ENCODE measurements at regions not wholly inside any gene's neighbourhood (a gene's known extent, or its start where the extent isn't known, plus 50 kb on each side); places are given as distances from the start of the nearest gene placed in this dataset.

GRCh38 chr5:103783669-103784068 is 221.1 kb upstream of the NUDT12 start:
- no peak overlapping the region for H3K9ac ChIP-seq (ENCODE audit: low read length)
- no peaks in the 10 kb centered on the region for H3K27me3 ChIP-seq (ENCODE audit: low read depth, low read length)
- no peaks in the 10 kb centered on the region for H4K20me1 ChIP-seq (ENCODE audit: insufficient read depth, low read length)
- H3K4me2 ChIP-seq (ENCODE audit: low read length) = no peak overlapping the region
- H3K4me3 ChIP-seq (ENCODE audit: low read length) = no peak overlapping the region
- no peaks in the 10 kb centered on the region for H3K79me2 ChIP-seq (ENCODE audit: low read length)
- no peaks in the 10 kb centered on the region for H3K36me3 ChIP-seq (replicated peaks; ENCODE audit: low read depth, low read length)
- H3K9me3 ChIP-seq (ENCODE audit: insufficient read depth, low read length) = no peaks in the 10 kb centered on the region
- TF ChIP-seq EZH2phosphoT487 (IDR thresholded peaks at IDR 0.05; ENCODE audit: low read depth) = no peak
- no peak for TF ChIP-seq CTCF (IDR thresholded peaks at IDR 0.05; ENCODE audit: low read depth, low read length)
- no peaks in the 10 kb centered on the region for H3K4me1 ChIP-seq (ENCODE audit: low read length)
- H3K27ac ChIP-seq (ENCODE audit: low read length) = no peak overlapping the region
- H2AFZ ChIP-seq (ENCODE audit: low read depth, low read length) = no peak overlapping the region

- H3K27ac ChIP-seq (ENCODE audit: low read length) = no peak overlapping the region
- no peak for TF ChIP-seq EZH2phosphoT487 (IDR thresholded peaks at IDR 0.05; ENCODE audit: low read depth)
- no peaks in the 10 kb centered on the region for H3K27me3 ChIP-seq (ENCODE audit: low read depth, low read length)
- no peaks in the 10 kb centered on the region for H3K4me1 ChIP-seq (ENCODE audit: low read length)
- no peaks in the 10 kb centered on the region for H3K79me2 ChIP-seq (ENCODE audit: low read length)
- H4K20me1 ChIP-seq (ENCODE audit: insufficient read depth, low read length) = no peaks in the 10 kb centered on the region
- H2AFZ ChIP-seq (ENCODE audit: low read depth, low read length) = no peak overlapping the region
- no peaks in the 10 kb centered on the region for H3K36me3 ChIP-seq (replicated peaks; ENCODE audit: low read depth, low read length)
- H3K4me2 ChIP-seq (ENCODE audit: low read length) = no peak overlapping the region
- H3K4me3 ChIP-seq (ENCODE audit: low read length) = no peak overlapping the region
- H3K9me3 ChIP-seq (ENCODE audit: insufficient read depth, low read length) = no peaks in the 10 kb centered on the region
- no peak overlapping the region for H3K9ac ChIP-seq (ENCODE audit: low read length)
Measured at GRCh38 chr5:103780794-103781193, 218.2 kb upstream of the NUDT12 start.

GRCh38 chr5:103774721-103775120 is 212.1 kb upstream of the NUDT12 start:
- Histone ChIP-seq H3K4me2 (ENCODE audit: low read length) (no peak overlapping the region), H3K9ac (ENCODE audit: low read length) (no peak overlapping the region), H3K27ac (ENCODE audit: low read length) (no peak overlapping the region), H3K79me2 (ENCODE audit: low read length) (no peaks in the 10 kb centered on the region), H3K4me3 (ENCODE audit: low read length) (no peak overlapping the region), H4K20me1 (ENCODE audit: insufficient read depth, low read length) (no peaks in the 10 kb centered on the region), H3K27me3 (ENCODE audit: low read depth, low read length) (no peaks in the 10 kb centered on the region), H3K4me1 (ENCODE audit: low read length) (no peaks in the 10 kb centered on the region), H3K36me3 (replicated peaks; ENCODE audit: low read depth, low read length) (no peaks in the 10 kb centered on the region), H2AFZ (ENCODE audit: low read depth, low read length) (no peak overlapping the region), H3K9me3 (ENCODE audit: insufficient read depth, low read length) (no peaks in the 10 kb centered on the region)
- TF ChIP-seq EZH2phosphoT487 (IDR thresholded peaks at IDR 0.05; ENCODE audit: low read depth) (no peak), CTCF (IDR thresholded peaks at IDR 0.05; ENCODE audit: low read depth, low read length) (no peak)

GRCh38 chr5:103772248-103772647 is 209.7 kb upstream of the NUDT12 start:
- Histone ChIP-seq H3K4me2 (ENCODE audit: low read length) (no peak overlapping the region), H3K4me3 (ENCODE audit: low read length) (no peak overlapping the region), H3K9ac (ENCODE audit: low read length) (no peak overlapping the region), H3K9me3 (ENCODE audit: insufficient read depth, low read length) (no peaks in the 10 kb centered on the region), H3K27me3 (ENCODE audit: low read depth, low read length) (no peaks in the 10 kb centered on the region), H3K27ac (ENCODE audit: low read length) (no peak overlapping the region), H4K20me1 (ENCODE audit: insufficient read depth, low read length) (no peaks in the 10 kb centered on the region), H3K4me1 (ENCODE audit: low read length) (no peaks in the 10 kb centered on the region), H3K36me3 (replicated peaks; ENCODE audit: low read depth, low read length) (no peaks in the 10 kb centered on the region), H3K79me2 (ENCODE audit: low read length) (no peaks in the 10 kb centered on the region), H2AFZ (ENCODE audit: low read depth, low read length) (no peak overlapping the region)
- TF ChIP-seq EZH2phosphoT487 (IDR thresholded peaks at IDR 0.05; ENCODE audit: low read depth) = no peak
- no peak for TF ChIP-seq CTCF (IDR thresholded peaks at IDR 0.05; ENCODE audit: low read depth, low read length)

- no peak overlapping the region for H3K27ac ChIP-seq (ENCODE audit: low read length)
- H4K20me1 ChIP-seq (ENCODE audit: insufficient read depth, low read length) = no peaks in the 10 kb centered on the region
- no peak overlapping the region for H3K9ac ChIP-seq (ENCODE audit: low read length)
- no peak for TF ChIP-seq CTCF (IDR thresholded peaks at IDR 0.05; ENCODE audit: low read depth, low read length)
- no peak for TF ChIP-seq EZH2phosphoT487 (IDR thresholded peaks at IDR 0.05; ENCODE audit: low read depth)
- H2AFZ ChIP-seq (ENCODE audit: low read depth, low read length) = no peak overlapping the region
- no peaks in the 10 kb centered on the region for H3K27me3 ChIP-seq (ENCODE audit: low read depth, low read length)
- no peaks in the 10 kb centered on the region for H3K9me3 ChIP-seq (ENCODE audit: insufficient read depth, low read length)
- no peaks in the 10 kb centered on the region for H3K4me1 ChIP-seq (ENCODE audit: low read length)
- no peak overlapping the region for H3K4me3 ChIP-seq (ENCODE audit: low read length)
- no peak overlapping the region for H3K4me2 ChIP-seq (ENCODE audit: low read length)
- H3K79me2 ChIP-seq (ENCODE audit: low read length) = no peaks in the 10 kb centered on the region
- H3K36me3 ChIP-seq (replicated peaks; ENCODE audit: low read depth, low read length) = no peaks in the 10 kb centered on the region
Measured at GRCh38 chr5:103764403-103764802, 201.8 kb upstream of the NUDT12 start.
